Stromal cell of bone marrow (primary cell): ENCODE measurements at regions not wholly inside any gene's neighbourhood (a gene's known extent, or its start where the extent isn't known, plus 50 kb on each side); places are given as distances from the start of the nearest gene placed in this dataset.
"Not testable (repeated sequence)": the region's sequence is repeated elsewhere in the genome, so short reads cannot be mapped to it uniquely, and the experiment has no call there.

Source experiments
- DNase-seq: peaks from one replicate; pipeline ENCODE4 v3.0.0-alpha.2; 2012; ENCODE audit warnings: low read depth

DNA sequence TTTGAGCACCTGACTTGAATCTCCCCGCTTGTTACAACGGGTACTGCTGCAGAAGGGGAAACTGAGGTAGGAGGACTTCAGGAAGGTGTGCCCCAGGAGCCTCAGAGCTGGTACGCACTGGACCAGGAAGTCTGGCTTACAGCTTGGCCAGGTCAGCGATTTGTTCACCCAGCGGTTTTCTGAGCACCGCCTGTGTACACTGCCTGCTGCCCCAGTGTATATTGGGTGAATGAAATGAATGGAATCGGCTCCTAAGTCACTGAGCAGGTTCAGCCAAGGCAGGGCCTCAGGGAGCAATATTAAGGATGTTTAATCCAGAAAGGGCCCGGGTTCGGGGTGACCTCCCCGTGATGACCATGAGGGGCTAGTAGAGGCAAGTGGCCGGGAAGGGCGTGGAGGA, 164.0 kb upstream of the CIBAR2 start:
- no peak for DNase-seq

DNA sequence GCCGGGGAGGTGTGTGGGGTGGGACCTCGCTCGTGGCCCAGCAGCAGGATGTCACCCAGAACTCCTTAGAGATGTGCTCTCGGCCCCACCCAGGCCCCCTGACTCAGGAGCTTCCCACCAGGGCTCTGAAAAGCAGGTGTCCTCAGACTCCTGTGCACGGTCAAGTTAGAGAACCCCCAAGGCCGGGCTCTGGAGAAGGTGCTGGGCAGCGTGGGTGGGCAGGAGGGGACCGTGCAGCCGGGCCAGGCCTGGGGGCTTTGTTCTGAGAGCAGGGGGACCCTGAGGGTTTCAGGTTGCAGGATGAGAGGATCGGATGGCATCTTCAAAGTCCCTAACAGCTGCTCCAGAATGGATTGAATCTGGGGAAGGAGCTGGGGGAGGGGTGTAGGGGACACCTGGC, 164.4 kb upstream of the CIBAR2 start:
- no peak for DNase-seq

DNA sequence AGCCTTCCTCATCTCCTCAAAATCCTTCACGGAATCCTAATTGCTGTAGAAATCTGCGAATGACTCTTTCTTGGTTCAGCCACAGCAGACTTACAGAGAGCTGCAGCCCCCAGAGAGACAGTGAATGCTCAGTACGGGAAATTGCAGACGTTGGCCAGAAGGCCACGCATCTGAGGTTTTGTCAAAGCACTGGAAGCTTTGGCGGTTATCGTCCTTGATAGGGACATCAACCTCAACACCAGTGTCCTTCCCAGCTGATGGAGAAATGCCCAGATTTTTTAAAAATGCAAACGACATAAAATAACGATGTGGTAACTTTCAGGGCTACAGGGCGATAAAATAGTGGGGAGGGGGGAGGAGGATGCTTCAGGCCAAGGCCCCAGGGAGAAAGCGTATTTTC, 166.6 kb upstream of the CIBAR2 start:
- DNase-seq, result no peak

DNA sequence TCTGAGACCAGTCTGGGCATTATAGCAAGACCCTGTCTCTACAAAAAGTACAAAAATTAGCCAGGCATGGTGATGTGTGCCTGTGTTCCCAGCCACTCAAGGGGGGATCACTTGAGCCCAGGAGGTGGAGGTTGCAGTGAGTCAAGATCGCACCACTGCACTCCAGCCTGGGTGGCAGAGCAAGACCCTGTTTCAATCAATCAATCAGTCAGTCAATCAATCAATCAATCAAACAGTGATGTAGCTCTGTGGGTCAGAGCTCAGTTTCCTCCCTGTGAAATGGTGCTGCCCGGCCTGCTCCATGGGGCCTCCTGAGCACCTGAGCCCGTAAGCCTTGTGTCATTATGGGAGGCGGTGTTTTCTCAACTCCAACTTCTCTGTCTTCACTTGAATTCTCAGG, 167.1 kb upstream of the CIBAR2 start:
- DNase-seq, result no peak

DNA sequence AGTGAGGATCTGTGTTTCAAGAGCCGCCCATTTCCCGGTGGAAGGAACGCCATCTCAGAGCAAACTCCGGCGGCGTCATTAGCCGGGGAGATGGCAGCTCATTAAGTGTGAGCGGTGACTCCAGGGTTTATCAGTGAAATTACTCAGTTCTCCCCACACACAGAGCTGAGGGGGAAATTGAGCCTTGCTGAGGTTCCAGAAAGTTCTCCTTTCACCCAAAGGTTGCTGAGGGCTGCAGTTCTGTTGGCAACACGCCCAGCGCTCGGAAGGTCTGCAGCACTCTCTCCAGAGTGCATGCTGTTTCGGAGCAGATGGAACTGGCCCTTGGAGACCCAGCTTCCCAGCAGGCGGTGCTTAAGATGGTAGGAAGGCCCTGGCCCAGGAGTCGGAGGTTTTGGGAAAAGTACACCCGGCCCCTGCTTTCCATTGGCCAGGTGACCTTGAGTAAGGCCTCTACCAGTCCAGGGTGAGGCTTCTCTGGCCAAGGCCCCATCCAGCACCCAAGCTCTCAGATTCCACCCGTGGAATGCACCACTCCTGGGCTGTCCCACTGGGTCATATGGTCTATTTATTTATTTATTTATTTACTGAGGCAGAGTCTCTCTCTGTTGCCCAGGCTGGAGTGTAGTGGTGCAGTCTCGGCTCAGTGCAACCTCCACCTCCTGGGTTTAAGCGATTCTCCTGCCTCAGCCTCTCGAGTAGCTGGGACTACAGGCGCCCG, 167.7 kb upstream of the CIBAR2 start:
- DNase-seq, result no peak

DNA sequence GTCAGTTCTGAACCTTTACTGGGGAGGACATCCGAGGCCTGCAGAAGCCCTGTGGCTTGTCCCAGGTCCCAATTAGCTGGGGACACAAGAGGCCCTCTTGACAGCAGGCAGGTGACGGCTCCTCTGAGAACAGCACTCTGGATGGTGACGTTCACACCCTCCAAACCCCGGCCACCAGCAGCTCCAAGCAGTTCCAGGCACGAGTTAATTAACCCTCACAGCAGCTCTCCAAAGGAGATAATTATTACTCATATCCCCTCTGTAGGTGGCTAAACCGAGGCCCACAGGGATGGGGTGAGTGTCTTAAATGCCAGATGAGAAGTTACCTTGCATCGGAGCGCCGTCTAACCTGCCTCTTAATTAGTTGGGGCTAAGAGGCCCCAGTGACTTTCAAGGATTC, 168.9 kb upstream of the CIBAR2 start:
- no peak for DNase-seq

DNA sequence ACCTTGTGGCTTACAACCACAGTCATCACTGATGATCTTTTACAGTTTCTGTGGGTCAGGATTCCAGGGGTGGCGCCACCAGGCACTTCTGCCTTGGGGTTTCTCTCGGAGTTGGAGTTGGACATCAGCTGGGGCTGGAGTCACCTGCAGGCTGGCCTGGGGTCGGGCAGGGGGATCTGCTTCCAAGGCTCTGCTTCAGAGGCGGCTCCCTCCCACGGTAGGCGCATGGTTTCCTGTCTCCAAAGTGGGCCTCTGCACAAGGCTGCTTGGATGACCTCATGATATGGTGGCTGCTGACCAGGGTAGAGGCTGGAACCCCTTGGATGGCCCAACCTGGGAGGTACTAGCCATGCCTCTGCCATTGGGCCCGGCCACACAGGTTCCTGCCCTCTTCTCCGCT, 170.6 kb upstream of the CIBAR2 start:
- DNase-seq, result no peak

DNA sequence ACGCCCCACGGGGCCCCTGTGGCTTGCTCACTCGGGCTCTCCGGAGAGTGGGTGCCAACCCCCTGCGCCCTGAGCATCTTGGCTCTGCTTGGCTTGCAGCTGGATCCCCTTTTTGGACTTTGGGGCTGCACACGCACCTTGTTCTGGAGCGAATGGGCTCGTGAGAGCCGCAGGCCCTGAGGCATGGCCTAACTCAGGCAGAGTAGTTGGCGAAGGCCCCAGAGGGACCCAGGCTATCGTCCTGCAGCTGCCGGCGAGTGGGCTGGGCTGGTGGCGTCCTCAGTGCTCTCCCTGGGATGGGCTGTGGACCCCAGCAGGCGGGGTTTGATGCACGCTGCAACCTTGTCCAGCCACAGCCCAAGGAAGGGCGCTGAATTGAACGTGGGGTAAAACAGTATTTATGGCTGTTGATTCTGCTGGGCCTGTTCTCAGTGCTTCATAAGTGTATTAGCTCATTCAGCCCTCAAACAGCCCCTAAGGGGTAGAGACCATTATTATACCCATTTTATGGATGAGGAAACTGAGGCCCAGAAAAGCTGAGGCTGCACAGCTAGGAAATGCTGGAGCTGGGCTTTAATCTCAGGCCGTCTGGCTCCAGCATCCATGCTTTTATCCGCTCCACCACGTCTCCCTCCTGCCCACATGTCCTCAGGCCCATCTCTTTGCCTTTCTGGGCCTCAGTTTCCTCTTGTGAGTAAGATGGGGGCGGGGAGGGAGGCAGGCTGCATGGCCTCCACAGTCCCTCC, 171.2 kb upstream of the CIBAR2 start:
- no peak for DNase-seq

DNA sequence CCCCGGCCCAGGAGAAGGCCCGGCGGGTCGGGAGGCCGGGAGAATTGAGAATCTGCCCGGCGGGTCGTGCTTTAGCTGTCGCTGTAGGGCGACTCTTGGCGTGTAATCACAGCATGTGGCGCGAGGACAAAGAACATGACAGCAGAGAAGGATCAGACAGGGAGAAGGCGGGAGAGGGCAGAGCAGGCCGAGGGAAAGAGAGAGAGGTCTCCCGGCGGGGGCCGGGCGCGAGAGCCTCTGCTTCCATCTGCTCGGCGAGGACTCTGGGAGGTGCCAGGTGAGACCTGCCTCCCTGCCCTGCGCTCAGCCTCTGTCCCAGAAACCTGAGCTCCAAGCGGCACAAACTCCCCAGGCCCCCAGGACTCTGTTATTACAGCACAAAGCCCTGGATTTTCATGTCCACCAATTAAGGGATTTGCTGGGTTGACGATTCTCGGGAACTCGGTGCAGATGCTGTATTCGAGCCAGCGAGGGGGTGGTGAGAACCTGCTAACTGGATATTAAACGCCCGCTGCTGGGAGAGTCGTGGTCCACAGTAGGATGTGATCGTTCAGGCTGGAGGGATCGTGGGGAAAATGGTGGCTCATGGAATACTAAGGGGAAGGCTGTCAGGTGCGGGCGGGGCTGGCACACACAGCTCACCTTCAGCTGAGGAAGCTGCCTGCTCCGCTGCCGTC, 172.0 kb upstream of the CIBAR2 start:
- DNase-seq, result no peak

DNA sequence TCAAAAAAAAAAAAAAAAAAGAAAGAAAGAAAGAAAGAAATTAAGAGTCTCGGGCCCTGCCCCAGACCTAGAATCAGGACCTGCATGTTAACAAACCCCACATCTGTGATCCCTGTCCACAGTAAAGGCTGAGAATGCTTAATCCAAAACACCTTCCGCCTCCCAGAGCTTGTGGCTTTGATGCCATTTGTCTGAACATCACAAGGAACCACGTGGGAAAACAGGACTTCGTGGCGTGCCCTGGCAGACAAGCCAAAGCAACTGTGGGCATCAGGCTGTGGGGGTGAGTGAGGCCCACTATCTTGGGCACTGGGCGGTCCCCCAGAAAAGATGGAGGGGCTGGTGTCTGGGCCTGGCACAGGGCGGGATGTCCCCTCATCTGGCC, 173.4 kb upstream of the CIBAR2 start:
- no peak for DNase-seq

DNA sequence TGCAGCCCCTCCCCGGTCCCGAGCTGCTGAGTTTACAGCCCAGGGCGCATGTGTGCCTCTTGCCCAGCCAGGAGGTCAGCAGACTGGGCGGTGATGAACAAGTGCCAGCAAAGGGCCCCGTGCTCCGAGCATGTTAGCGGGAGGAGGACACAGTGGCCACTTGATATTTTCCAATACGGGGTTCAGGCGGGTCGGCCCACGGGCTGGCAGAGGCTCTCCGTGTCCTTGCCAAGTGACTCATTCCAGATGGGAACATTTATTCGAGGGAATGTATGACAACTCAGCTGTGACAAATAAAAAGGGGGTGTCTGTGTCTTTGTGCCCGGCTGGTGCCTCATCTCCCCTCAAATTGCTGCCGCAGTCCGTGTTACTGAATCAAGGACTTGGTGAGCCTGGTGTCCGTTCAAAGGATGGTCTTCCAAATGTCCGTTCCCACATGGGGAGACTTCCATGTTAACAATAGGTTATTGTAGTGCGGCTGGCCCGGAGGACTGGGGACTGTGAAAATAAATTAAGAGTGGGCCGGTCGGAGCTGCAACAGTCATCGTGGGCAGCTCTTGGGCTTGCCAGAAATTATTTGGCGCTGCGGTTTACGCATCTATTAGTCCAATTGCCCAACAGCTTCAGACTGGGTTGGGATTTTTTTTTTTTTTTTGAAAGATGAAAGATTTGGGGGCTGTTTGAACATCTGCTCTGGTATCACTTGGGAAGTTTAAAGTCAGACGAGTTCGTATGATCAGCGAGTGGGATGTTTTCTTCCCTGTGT, 174.0 kb upstream of the CIBAR2 start:
- peak; percentile 63 for DNase-seq

DNA sequence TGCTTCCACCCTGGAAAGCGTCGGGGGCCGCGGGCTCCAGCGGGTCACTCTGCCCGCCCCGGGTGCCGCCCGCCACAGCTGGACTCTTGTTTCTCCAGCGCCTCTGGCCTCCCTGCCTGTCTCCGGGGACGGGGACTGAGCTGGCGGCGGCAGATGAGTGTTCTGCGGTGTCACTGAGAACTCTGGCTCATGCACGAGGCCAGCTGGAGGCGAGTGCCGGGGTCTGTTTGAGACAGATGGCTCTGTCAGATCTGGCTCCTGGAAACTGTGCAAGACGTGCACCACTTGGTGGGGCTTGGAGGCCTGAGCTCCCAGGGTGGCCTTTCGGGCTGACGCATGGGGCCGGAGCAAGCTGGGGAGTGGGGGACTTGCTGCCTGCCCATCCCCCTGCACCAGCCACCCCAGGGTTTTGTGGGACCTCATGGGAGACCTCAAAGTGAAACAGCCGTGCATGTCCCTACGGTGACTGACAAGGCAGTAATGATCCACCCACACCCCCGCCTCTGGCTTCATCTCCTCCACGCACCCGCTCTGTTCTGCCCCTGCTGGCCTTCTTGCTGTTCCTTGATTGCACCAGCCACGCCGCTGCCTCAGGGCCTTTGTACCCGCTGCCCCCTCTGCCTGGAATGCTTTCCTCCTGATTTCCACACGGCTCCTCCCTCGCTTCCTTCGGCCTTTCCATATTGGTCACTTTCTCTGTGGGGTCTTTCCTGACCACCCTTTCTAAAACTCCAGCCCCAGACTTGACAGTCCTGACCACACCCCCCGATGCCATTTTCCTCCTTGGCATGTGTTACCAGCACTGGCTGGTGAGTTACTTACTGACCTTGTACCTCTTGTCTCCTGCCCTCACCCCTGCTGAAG, 174.9 kb upstream of the CIBAR2 start:
- no peak for DNase-seq

DNA sequence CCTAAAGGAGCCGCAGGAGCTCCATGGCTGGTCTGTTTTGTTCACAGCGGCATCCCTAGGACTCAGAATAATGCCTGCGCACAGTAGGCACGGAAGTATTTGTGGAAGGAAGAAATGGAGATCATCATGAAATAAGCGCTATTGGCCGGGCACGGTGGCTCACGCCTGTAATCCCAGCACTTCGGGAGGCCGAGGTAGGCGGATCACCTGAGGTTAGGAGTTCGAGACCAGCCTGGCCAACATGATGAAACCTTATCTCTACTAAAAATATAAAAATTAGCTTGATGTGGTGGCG, 175.5 kb upstream of the CIBAR2 start:
- not testable (repeated sequence) for DNase-seq

DNA sequence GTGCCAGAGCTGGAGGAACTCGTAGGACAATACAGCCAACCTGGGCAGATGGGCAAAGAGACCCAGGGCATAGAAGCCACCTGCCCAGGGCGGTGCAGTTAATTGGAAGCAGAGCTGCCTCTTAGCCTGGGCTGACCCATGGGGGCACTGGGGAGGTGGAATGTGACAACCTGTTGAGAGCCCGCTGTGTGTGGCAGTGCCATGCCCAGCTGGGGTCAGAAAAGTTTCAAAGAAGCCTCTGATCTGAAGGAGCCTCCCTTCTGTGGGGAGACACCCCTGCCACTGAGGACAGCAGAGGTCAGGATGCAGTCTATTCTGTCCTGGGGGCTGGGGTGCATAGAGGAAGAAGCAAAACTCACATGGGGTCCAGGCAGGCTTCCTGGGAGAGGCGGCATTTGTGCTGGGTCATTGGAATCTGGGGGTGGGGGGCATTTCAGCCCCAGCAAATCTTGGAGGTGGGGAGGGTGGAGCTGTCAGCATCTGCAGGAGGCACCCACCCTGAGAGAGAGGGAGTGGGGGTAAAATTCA, 176.1 kb upstream of the CIBAR2 start:
- no peak for DNase-seq

DNA sequence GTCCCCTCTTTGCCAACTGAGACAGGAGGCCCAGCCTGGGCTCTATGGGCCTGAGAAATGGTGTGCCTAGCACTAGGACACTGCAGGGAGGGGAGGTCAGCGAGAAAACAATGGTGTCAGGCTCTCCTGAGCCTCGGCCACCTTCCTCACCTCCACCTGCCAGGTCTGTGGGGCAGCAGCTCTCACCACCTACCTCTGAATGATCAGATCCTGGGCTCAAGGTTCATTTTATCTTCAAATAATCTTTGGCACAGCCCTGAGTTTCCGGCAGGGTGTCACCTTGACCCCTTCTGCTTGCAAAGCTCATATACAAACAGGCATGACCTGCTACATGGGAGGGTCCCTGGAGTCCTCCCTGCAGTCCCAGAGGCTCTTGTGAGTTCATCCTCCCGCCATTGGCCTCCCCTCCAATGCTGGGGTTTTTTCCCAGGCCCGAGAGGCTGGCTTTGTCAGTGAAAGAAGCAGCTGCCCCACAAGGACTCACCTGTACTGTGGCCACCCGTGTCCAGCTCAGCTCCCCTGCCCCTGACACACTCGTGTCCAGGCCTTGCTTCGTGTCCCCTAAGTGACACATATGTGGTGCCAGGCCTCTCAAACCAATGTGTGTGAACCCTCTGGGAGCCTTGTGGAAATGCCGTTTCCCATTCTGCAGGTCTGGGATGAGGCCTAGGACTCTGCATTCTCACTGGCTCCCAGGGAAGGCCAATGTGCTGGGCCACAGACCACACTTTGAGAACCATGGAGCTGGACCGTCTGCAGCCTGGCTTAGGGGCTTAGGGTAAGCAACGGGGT, 176.8 kb upstream of the CIBAR2 start:
- DNase-seq, result no peak

DNA sequence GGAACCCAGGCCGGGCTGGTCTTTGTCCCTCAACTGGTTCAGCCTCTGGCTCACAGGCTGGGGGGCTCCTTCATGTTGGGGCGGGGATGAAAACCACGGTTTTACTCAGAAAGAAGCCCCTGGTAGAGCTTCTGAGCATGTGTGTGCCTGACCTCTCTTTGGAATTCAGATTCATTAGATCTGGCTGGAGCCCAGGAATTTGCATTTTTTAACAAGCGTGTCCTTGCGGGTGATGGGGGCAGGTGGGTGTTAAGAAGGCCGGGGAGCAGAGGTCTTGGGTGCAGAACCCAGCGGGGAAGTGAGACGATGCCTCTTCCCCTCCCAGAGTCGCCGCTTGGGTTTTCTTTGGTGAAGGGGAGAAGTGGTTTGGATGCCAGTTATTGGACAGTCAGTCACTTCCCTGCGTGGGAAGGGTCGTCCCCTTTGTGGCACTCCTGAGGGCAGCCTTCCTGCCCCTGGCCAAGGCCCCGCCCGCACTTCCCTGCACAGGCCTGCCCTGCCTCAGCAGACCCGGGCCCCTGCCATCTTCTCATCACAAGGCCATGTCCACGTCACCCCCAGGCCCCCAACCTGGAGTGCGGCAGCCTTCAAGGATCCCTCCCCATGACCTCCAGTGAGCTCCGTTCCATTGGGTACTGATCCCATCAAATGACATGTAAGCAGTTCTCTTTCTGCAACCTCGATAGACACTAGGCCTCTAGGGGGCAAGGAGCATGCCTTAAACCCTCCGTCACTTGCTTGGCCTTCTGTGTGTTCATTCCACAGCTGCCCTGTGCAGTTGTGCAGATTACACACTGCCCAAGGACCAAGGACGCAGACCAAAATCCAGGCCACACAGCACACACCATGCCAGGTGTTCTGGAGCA, 177.7 kb upstream of the CIBAR2 start:
- no peak for DNase-seq

DNA sequence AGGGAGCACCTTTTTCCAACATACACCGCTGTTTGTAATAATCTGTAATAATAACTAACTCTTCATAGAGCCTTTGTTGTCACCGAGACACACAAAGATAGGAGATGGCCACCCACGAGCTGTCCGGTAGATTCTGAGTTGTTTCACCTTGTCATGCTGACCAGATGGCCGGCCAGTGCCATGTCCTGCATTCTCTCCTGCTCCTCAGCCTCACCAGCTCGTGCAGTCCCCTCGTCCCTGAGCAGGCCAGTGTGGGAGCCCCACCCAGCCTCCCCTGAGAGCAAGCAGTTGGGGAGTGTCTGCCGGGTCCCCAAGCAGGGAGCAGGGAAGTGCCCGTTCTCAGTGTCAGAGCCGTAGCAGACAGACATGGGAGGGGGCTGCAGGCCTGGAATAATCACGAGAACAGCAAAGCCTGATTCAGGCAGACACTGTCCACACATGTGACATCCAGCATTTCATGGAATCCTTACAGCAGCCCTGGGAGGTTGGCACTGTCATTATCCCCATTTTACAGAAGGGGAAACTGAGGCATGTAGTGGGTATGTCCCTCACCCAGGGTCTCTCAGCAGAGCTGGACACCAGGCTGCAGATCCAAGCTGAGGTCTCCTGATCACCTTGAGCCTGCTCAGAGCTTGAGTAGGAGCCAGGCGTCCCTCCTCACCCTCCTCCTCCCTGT, 178.5 kb upstream of the CIBAR2 start:
- no peak for DNase-seq

DNA sequence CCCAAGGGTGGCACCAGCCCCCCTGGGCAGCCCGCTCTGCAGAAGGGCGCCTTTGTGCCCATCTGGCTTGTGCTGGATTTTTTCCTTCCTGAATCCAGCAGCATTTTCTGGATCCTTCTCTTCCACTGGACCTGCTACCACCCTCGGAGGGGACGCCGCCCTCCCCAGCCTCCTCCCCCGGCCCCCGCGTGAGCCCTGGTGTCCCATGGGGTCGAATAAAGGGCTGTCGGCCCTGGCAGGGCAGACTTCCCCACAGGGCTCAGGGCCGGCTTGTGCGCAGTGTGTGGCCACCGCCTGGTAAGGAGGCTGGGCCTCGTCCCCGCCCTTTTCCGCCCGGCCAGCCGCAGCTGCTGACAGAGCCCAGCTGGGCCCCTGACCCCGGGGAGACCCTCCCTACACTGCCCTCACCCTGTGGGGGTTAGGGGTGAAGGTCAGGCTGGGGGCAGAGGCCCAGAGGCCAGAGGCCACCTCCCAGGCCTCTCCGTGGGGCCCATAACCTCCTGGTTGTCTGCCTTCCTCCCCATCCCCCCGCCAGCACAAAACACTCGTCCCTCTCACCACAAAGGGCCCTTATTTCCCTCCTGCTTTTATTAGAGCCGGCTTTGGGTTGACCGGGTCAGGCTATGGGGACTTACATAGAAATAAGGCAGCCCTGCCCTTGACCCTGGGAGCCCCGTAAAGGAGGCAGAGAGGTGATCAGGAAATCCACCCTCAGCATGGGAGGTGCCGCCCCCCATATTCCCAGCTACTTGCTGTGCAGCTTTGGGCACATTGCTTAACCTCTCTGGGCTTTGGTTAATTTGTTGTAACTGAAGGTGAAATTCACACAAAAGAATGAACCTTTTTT, 179.3 kb upstream of the CIBAR2 start:
- DNase-seq, result no peak
